OCI-LY7 (cell line): ENCODE measurements at regions not wholly inside any gene's neighbourhood (a gene's known extent, or its start where the extent isn't known, plus 50 kb on each side); places are given as distances from the start of the nearest gene placed in this dataset.

ENCODE experiments used
- CTCF ChIP-seq: fragments of 200-600 bp; sonication (generic); conservative IDR thresholded peaks from 2 replicates; pipeline ENCODE4 v1.5.1; 2014; ENCODE audit warnings: mild to moderate bottlenecking, antibody characterized with exemption, low read length, moderate library complexity, mixed read lengths
- EZH2phosphoT487 ChIP-seq: fragments of 200-600 bp; sonication (generic); IDR thresholded peaks from 2 replicates; pipeline ENCODE4 v1.6.1; 2018; ENCODE audit warnings: low read depth, borderline replicate concordance, mild to moderate bottlenecking, mixed run types, antibody characterized with exemption, low read length, moderate library complexity, mixed read lengths

- TF ChIP-seq CTCF = no peak
- TF ChIP-seq EZH2phosphoT487 = no peak
Observed at GRCh38 chr5:2148312-2149194, 265.8 kb upstream of the IRX4 start.
